ENCODE measurements at regions not wholly inside any gene's neighbourhood (a gene's known extent, or its start where the extent isn't known, plus 50 kb on each side); places are given as distances from the start of the nearest gene placed in this dataset.
A peak's percentile ranks its signal among the peaks of the same experiment; 100 is the strongest.

DNA sequence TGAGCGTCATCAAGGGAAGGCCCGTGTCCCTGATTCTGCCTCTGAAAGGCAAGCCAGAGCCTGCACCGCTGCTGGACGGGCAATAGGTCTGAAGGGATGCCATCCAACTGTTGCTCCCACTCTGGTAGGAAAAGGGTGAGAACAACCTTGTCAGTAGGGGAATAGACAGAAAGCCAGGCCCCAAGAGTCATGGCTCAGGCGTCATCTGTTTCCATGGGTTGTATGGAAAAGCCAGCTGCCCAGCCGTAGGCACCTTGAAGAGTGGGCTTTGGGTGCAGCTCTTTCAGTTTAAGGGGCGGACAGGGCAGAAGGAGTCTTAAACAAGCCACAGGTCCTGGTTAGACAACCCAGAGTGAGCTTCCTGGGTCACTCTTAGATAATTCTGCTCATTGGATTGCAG, 66.5 kb downstream of the RNF6 start:
- H3K9me3 Mint-ChIP-seq (ENCODE audit: low read depth): no peaks in the 10 kb centered on the region
- H3K36me3 Mint-ChIP-seq (ENCODE audit: low read depth): no peaks in the 10 kb centered on the region
- H3K27ac Mint-ChIP-seq (ENCODE audit: unreplicated experiment): no peak overlapping the region
- no peaks in the 10 kb centered on the region for H3K4me1 Mint-ChIP-seq (ENCODE audit: low read depth)
- H3K4me3 Mint-ChIP-seq (ENCODE audit: unreplicated experiment): no peak overlapping the region
- H3K27me3 Mint-ChIP-seq (ENCODE audit: low read depth): peaks cover 35% of the 10 kb centered on the region
- TF ChIP-seq, protein P1, sequence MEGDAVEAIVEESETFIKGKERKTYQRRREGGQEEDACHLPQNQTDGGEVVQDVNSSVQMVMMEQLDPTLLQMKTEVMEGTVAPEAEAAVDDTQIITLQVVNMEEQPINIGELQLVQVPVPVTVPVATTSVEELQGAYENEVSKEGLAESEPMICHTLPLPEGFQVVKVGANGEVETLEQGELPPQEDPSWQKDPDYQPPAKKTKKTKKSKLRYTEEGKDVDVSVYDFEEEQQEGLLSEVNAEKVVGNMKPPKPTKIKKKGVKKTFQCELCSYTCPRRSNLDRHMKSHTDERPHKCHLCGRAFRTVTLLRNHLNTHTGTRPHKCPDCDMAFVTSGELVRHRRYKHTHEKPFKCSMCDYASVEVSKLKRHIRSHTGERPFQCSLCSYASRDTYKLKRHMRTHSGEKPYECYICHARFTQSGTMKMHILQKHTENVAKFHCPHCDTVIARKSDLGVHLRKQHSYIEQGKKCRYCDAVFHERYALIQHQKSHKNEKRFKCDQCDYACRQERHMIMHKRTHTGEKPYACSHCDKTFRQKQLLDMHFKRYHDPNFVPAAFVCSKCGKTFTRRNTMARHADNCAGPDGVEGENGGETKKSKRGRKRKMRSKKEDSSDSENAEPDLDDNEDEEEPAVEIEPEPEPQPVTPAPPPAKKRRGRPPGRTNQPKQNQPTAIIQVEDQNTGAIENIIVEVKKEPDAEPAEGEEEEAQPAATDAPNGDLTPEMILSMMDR (IDR thresholded peaks at IDR 0.05): no peak
- DNase-seq (ENCODE audit: low spot score): no peak

DNA sequence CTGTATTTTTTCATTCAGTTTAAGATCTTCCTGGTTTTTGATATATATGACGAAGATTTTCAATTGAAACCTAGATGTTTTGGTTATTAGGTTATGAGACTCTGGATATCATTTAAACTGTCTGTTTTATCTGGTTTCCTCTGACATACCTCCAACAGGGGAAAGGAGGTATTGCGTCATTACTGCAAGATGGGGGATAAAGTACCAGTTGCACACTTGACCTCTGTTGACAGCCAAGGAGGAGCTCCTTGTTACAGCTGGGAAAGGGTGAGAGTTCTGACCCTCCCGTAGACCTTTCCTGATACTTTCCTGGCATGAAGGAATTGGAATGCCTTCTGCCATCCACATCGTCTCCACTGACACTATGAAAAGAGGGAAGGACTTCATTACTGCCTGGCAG, 82.0 kb upstream of the SHISA2 start:
- peaks cover 7% of the 10 kb centered on the region for H3K9me3 Mint-ChIP-seq (ENCODE audit: low read depth)
- H3K27ac Mint-ChIP-seq (ENCODE audit: unreplicated experiment): no peak overlapping the region
- H3K36me3 Mint-ChIP-seq (ENCODE audit: low read depth): no peaks in the 10 kb centered on the region
- no peaks in the 10 kb centered on the region for H3K4me1 Mint-ChIP-seq (ENCODE audit: low read depth)
- peaks cover 22% of the 10 kb centered on the region for H3K27me3 Mint-ChIP-seq (ENCODE audit: low read depth)
- no peak overlapping the region for H3K4me3 Mint-ChIP-seq (ENCODE audit: unreplicated experiment)
- no peak for DNase-seq (ENCODE audit: low spot score)
- TF ChIP-seq, protein P1 (IDR thresholded peaks at IDR 0.05): no peak

DNA sequence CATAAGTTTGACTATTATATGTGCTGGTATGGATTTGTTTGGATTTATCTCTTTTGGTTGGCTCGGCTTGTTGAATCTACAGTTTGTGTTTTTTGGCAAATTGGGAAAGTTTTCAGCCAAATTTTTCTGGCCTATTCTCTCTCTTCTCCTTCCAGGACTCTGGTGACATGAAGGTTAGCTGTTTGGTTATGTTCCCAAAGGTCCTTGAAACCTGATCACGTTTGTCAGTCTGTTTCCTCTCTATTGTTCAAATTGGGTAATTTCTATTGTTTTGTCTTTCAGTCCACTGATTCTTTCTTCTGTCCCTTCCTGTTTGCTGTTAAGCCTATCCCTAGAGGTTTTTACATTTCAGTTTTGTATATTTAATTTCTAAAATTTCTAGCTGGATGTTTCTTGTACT, 81.5 kb upstream of the SHISA2 start:
- H3K4me3 Mint-ChIP-seq (ENCODE audit: unreplicated experiment): no peak overlapping the region
- H3K27ac Mint-ChIP-seq (ENCODE audit: unreplicated experiment): no peak overlapping the region
- H3K4me1 Mint-ChIP-seq (ENCODE audit: low read depth): no peaks in the 10 kb centered on the region
- no peaks in the 10 kb centered on the region for H3K36me3 Mint-ChIP-seq (ENCODE audit: low read depth)
- TF ChIP-seq, protein P1 (IDR thresholded peaks at IDR 0.05): no peak
- DNase-seq (ENCODE audit: low spot score): no peak
- H3K27me3 Mint-ChIP-seq (ENCODE audit: low read depth): peaks cover 19% of the 10 kb centered on the region
- H3K9me3 Mint-ChIP-seq (ENCODE audit: low read depth): peaks cover 5% of the 10 kb centered on the region

DNA sequence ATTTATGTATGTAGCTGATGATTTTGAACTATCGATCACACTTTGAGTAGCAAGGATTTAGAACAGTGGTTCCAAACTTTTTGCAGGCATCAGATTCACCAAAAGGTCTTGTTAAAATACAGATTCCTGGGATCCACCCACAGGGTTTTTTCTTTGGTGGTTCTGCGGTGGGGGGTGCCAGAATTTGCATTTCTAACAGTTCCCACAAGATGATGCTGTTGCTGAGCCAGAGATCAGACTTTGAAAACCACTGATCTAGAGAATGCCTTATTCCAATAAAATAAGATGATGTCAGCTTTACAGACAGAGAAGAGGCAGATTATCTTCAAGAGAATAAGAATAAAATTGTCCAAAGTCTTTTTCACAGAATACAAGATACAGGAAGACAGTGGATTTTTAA, 80.9 kb upstream of the SHISA2 start:
- H3K27me3 Mint-ChIP-seq (ENCODE audit: low read depth): peaks cover 14% of the 10 kb centered on the region
- no peaks in the 10 kb centered on the region for H3K36me3 Mint-ChIP-seq (ENCODE audit: low read depth)
- H3K9me3 Mint-ChIP-seq (ENCODE audit: low read depth): peaks cover 2% of the 10 kb centered on the region
- H3K27ac Mint-ChIP-seq (ENCODE audit: unreplicated experiment): no peak overlapping the region
- DNase-seq (ENCODE audit: low spot score): no peak
- no peaks in the 10 kb centered on the region for H3K4me1 Mint-ChIP-seq (ENCODE audit: low read depth)
- TF ChIP-seq, protein P1 (IDR thresholded peaks at IDR 0.05): peak; percentile 53
- no peak overlapping the region for H3K4me3 Mint-ChIP-seq (ENCODE audit: unreplicated experiment)

DNA sequence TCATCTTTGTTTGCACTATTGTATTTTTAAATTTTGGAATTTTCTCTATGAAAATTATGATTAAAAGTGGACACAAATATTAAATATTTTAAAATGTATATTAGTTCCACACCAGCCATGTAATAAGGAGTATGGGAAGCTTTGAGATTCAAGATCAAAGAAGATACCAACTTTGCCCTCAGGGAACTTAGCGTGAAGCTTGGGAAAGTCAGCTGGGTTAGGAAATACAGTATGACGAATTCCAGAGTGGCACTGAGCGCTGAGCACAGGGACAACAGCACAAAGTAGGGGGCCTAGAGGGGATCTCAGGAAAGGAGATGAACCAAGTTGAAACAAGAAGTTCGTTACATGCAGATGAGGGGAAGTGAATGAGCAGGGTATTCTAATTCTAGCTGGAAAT, 76.9 kb upstream of the SHISA2 start:
- H3K4me1 Mint-ChIP-seq (ENCODE audit: low read depth): peaks cover 6% of the 10 kb centered on the region
- H3K36me3 Mint-ChIP-seq (ENCODE audit: low read depth): no peaks in the 10 kb centered on the region
- no peak for DNase-seq (ENCODE audit: low spot score)
- no peaks in the 10 kb centered on the region for H3K9me3 Mint-ChIP-seq (ENCODE audit: low read depth)
- H3K27me3 Mint-ChIP-seq (ENCODE audit: low read depth): peaks cover 3% of the 10 kb centered on the region
- TF ChIP-seq, protein P1 (IDR thresholded peaks at IDR 0.05): no peak
- H3K4me3 Mint-ChIP-seq (ENCODE audit: unreplicated experiment): no peak overlapping the region
- no peak overlapping the region for H3K27ac Mint-ChIP-seq (ENCODE audit: unreplicated experiment)

Data from chondrocyte (in vitro differentiated cells).